Type B pancreatic cell (in vitro differentiated cells): ENCODE measurements at regions not wholly inside any gene's neighbourhood (a gene's known extent, or its start where the extent isn't known, plus 50 kb on each side); places are given as distances from the start of the nearest gene placed in this dataset.

Experiments
- DNase-seq: peaks from one replicate; pipeline ENCODE4 v3.0.0; 2021; ENCODE audit warnings: mixed read lengths; ENCODE audit not compliant: unreplicated experiment; ENCODE audit errors: extremely low spot score
- H3K27ac Mint-ChIP-seq: 2 replicates; pipeline ENCODE4 v1.8.0; 2021; ENCODE audit warnings: mild to moderate bottlenecking, mixed read lengths
- H3K27me3 Mint-ChIP-seq: 2 replicates; pipeline ENCODE4 v1.8.0; 2021; ENCODE audit warnings: mixed read lengths
- H3K36me3 Mint-ChIP-seq: 2 replicates; pipeline ENCODE4 v1.8.0; 2021; ENCODE audit warnings: mixed read lengths
- H3K4me1 Mint-ChIP-seq: one replicate; pipeline ENCODE4 v1.8.0; 2021; ENCODE audit warnings: mixed read lengths; ENCODE audit not compliant: unreplicated experiment
- H3K4me3 Mint-ChIP-seq: 2 replicates; pipeline ENCODE4 v1.8.0; 2021; ENCODE audit warnings: mild to moderate bottlenecking, mixed read lengths
- H3K9me3 Mint-ChIP-seq: 2 replicates; pipeline ENCODE4 v1.8.0; 2021; ENCODE audit warnings: mixed read lengths
- TF ChIP-seq, protein P1 (sequence below): fragments of 200-600 bp; sonication (generic); conservative IDR thresholded peaks from 2 replicates; pipeline ENCODE4 v1.5.0; 2021; ENCODE audit warnings: antibody characterized with exemption, mild to moderate bottlenecking

DNA sequence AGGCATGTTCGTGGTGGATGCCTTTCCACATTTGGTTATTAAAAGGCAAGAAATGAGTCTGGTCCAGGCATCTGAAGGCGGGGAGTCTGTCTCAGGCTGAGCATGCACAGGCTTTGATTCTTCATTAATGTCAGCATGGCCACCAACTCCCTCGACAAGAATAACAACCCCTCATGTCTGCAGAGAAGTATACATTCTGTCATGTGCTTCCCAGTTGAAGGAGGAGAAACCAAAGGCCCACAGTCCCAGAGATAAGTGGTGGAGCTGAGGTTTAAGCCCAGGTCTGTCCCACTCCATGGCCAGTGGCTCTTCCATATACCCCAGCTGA is 61.6 kb upstream of the LAPTM5 start:
- H3K36me3 Mint-ChIP-seq, result no peaks in the 10 kb centered on the region
- no peaks in the 10 kb centered on the region for H3K9me3 Mint-ChIP-seq
- DNase-seq, result no peak
- H3K4me1 Mint-ChIP-seq, result peaks cover 34% of the 10 kb centered on the region
- H3K4me3 Mint-ChIP-seq, result no peak overlapping the region
- no peak overlapping the region for H3K27ac Mint-ChIP-seq
- peaks cover 37% of the 10 kb centered on the region for H3K27me3 Mint-ChIP-seq
- TF ChIP-seq, protein P1, sequence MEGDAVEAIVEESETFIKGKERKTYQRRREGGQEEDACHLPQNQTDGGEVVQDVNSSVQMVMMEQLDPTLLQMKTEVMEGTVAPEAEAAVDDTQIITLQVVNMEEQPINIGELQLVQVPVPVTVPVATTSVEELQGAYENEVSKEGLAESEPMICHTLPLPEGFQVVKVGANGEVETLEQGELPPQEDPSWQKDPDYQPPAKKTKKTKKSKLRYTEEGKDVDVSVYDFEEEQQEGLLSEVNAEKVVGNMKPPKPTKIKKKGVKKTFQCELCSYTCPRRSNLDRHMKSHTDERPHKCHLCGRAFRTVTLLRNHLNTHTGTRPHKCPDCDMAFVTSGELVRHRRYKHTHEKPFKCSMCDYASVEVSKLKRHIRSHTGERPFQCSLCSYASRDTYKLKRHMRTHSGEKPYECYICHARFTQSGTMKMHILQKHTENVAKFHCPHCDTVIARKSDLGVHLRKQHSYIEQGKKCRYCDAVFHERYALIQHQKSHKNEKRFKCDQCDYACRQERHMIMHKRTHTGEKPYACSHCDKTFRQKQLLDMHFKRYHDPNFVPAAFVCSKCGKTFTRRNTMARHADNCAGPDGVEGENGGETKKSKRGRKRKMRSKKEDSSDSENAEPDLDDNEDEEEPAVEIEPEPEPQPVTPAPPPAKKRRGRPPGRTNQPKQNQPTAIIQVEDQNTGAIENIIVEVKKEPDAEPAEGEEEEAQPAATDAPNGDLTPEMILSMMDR, result no peak

DNA sequence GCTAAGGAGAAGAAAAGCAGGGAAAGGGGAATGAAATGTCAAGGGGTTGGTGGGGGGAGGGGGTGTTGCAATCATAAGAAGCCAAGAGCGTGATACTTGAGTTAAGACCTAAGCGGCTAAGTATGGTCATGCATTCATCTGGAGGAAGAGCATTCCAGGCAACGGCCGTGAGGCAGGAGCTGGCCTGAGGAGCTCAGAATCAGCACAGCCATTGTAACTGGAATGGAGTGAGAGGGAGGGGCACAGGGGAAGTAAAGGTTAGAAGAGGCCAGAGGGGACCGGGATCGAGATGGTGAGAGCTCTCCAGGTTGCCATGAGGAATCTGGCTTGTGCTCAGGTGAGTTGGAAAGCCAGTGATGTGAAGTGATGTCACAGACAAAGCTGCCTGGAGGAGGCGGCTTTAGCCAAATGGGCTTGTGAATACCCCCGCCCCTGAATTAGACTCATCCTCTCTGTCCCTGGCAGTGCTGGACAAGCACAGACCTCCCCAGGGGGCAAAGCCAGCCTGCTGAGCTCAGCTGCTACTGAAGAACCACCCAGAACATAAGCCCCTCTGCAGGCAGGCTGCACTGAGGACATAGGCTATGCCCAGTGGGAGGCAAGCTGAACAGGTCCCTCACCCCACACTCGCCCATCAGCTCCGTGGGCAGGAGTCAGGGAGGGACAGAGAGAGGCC is 61.1 kb upstream of the LAPTM5 start:
- no peak for DNase-seq
- H3K4me3 Mint-ChIP-seq, result peak overlapping the region; percentile 21
- H3K4me1 Mint-ChIP-seq, result peaks cover 30% of the 10 kb centered on the region
- no peaks in the 10 kb centered on the region for H3K36me3 Mint-ChIP-seq
- H3K9me3 Mint-ChIP-seq, result no peaks in the 10 kb centered on the region
- peaks cover 32% of the 10 kb centered on the region for H3K27me3 Mint-ChIP-seq
- TF ChIP-seq, protein P1, result no peak
- peak overlapping the region; percentile 35 for H3K27ac Mint-ChIP-seq

DNA sequence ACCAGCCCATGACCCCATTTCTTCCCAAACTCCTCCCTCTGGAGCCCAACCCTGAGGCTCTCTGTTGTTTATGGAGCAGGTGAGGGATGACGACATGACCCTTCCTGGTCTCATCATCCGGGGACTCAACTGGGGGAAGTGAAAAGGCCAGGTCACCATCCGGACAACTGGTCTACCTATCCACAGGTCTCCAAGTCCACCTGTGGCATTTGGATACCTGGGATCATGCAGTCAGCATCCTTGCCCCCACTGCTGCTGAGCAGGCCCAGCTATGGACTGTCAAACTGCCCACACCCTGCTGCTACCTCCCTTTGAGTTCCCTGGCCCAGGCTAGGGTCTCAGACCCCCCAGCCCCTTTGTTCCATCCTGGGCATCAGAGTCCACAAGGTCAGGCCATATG is 60.0 kb upstream of the LAPTM5 start:
- Mint-ChIP-seq H3K27ac (no peak overlapping the region), H3K4me1 (peaks cover 20% of the 10 kb centered on the region), H3K4me3 (no peak overlapping the region), H3K9me3 (no peaks in the 10 kb centered on the region), H3K27me3 (peaks cover 33% of the 10 kb centered on the region), H3K36me3 (no peaks in the 10 kb centered on the region)
- DNase-seq, result no peak
- TF ChIP-seq, protein P1, result no peak

DNA sequence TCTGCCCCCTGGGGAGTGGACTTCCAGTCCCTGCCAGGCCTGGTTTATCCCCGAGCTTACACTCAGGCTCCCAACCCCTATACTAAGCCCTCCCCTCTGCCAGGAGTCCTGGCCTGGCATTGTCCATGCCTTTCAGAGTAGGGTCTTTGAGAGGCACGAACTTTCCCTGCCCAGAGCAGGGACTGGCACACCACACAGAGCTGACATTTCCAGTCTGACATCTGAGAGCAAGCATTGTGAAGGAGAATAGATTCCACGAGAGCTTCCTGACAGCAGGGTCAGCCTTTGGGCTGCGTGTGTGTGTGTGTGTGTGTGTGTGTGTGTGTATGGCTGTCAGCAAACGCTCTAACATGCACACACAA is 59.5 kb upstream of the LAPTM5 start:
- TF ChIP-seq, protein P1, result no peak
- Mint-ChIP-seq H3K4me3 (no peak overlapping the region), H3K36me3 (no peaks in the 10 kb centered on the region), H3K27ac (no peak overlapping the region), H3K4me1 (peaks cover 22% of the 10 kb centered on the region), H3K9me3 (no peaks in the 10 kb centered on the region), H3K27me3 (peaks cover 38% of the 10 kb centered on the region)
- no peak for DNase-seq

DNA sequence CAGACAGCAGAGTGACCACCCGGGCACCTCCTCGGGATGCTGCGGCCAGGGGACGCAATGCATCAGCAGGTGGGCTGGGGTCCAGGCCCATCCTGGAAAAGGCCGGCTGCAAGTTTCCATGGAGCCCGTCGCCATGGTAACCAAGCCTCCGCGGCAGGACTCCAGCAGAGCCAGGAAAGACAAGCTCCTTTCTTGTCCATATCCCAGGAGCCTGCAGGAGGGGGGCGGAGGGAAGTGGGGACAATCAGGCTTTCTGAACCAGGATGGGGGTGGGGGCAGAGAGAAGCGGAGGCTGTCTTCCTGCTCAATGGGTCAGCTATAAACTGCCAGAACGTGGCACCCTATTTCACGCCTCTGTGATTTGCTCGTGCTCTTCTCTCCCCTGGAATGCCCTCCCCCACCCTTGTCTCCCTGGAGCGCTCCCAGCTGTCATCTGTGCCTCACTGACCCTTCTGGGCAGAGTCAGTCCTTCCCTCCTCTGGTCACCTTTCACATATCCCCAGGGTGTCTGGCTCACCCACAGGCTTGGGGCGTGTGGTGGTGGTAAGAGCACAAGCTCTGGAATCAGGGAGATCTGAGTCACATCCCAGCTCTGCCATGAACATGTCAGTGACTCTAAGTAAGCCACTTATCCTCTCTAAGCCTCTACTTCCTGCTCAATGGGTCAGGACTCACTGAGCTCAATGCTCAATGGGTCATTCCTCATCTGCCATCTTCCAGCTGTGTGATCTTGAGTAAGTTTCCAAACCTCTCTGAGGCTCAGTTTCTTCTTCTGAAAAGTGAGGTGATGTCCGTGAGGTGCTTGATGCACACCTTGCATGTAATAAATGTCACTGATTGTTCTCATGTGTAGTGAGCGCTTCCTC is 58.9 kb upstream of the LAPTM5 start:
- no peak overlapping the region for H3K27ac Mint-ChIP-seq
- H3K4me3 Mint-ChIP-seq, result peak overlapping the region; percentile 10
- peaks cover 23% of the 10 kb centered on the region for H3K4me1 Mint-ChIP-seq
- peaks cover 41% of the 10 kb centered on the region for H3K27me3 Mint-ChIP-seq
- no peaks in the 10 kb centered on the region for H3K9me3 Mint-ChIP-seq
- peak; percentile 83 for DNase-seq
- TF ChIP-seq, protein P1, result no peak
- H3K36me3 Mint-ChIP-seq, result no peaks in the 10 kb centered on the region
